ENCODE measurements at regions not wholly inside any gene's neighbourhood (a gene's known extent, or its start where the extent isn't known, plus 50 kb on each side); places are given as distances from the start of the nearest gene placed in this dataset.

GRCh38 chr10:129040377-129040776 is 426.7 kb upstream of the MGMT start:
- in situ Hi-C loops (cut with HindIII; ENCODE audit: extremely low pct_ligation_motif_present, low pct_unique_long_range_greater_than_20kb): no loop called here
- intact Hi-C loops (cut with micrococcal nuclease; ENCODE audit: unreplicated experiment): no loop called here
- Histone ChIP-seq H3K79me2 (ENCODE audit: insufficient read depth, low read length) (no peaks in the 10 kb centered on the region), H4K20me1 (ENCODE audit: insufficient read depth, low read length) (no peaks in the 10 kb centered on the region), H3K9ac (ENCODE audit: insufficient read depth, low read depth, low read length) (no peak overlapping the region), H3K4me1 (ENCODE audit: insufficient read depth, low read length) (no peaks in the 10 kb centered on the region), H3K36me3 (replicated peaks in 1 of 2; ENCODE audit: control insufficient read depth in 1 of 2, insufficient read depth in 2 of 2, low read length in 2 of 2) (no peaks in the 10 kb centered on the region), H3K27me3 (ENCODE audit: control insufficient read depth in 1 of 2, insufficient read depth in 2 of 2, low read length in 2 of 2) (peaks cover 3 to 31% of the 10 kb centered on the region in 2 experiments; a peak in 3 of 5 replicates), H3K4me3 (replicated peaks in 1 of 3; ENCODE audit: insufficient read depth in 1 of 3, low read depth in 2 of 3, low read length in 3 of 3) (no peak overlapping the region), H2AFZ (ENCODE audit: low read length) (no peak overlapping the region), H3K9me3 (ENCODE audit: low read length) (no peaks in the 10 kb centered on the region), H3K4me2 (ENCODE audit: low read depth, low read length) (no peak overlapping the region), H3K27ac (ENCODE audit: extremely low read length, insufficient read depth, low read length) (no peak overlapping the region)
- DNase-seq (ENCODE audit: low spot score) (no peak), FAIRE-seq (no peak), ATAC-seq (no peak)
- WGBS (ENCODE audit: low lambda C conversion rate): 0% methylated on average over 1 of the region's 1 CpG
- no TSS peak for BruUV-seq (replicated peaks)
- ChIA-PET CTCF (ENCODE audit: low intra/inter-chr PET ratio, low total read pairs) (no interaction called here), POLR2A (no interaction called here)
- TF ChIP-seq ZNF260 (CRISPR knock-in tag; IDR thresholded peaks at IDR 0.05; ENCODE audit: borderline replicate concordance, low read depth) (no peak), NR2F2 (IDR thresholded peaks at IDR 0.05; ENCODE audit: borderline replicate concordance, low read depth) (no peak), ZNF577 (CRISPR knock-in tag; IDR thresholded peaks at IDR 0.05; ENCODE audit: borderline replicate concordance, low read depth) (no peak), ZNF605 (CRISPR knock-in tag; IDR thresholded peaks at IDR 0.05) (no peak), THYN1 (CRISPR knock-in tag; IDR thresholded peaks at IDR 0.05; ENCODE audit: borderline replicate concordance, low read depth) (no peak), ZNF562 (CRISPR knock-in tag; IDR thresholded peaks at IDR 0.05; ENCODE audit: borderline replicate concordance) (no peak), ELF4 (CRISPR knock-in tag; IDR thresholded peaks at IDR 0.05; ENCODE audit: borderline replicate concordance) (no peak), MEIS1 (CRISPR knock-in tag; IDR thresholded peaks at IDR 0.05; ENCODE audit: borderline replicate concordance) (no peak), ZNF704 (CRISPR knock-in tag; IDR thresholded peaks at IDR 0.05; ENCODE audit: borderline replicate concordance) (no peak), ZSCAN5A (CRISPR knock-in tag; IDR thresholded peaks at IDR 0.05; ENCODE audit: borderline replicate concordance) (no peak), U2AF2 (IDR thresholded peaks at IDR 0.05; ENCODE audit: low read depth, low read length) (no peak), ZNF709 (CRISPR knock-in tag; IDR thresholded peaks at IDR 0.05) (no peak), NFKBIZ (CRISPR knock-in tag; IDR thresholded peaks at IDR 0.05) (no peak), ZBTB2 (CRISPR knock-in tag; IDR thresholded peaks at IDR 0.05; ENCODE audit: low read depth) (no peak)
- TF ChIP-seq, protein P1, sequence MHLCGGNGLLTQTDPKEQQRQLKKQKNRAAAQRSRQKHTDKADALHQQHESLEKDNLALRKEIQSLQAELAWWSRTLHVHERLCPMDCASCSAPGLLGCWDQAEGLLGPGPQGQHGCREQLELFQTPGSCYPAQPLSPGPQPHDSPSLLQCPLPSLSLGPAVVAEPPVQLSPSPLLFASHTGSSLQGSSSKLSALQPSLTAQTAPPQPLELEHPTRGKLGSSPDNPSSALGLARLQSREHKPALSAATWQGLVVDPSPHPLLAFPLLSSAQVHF (CRISPR knock-in tag; IDR thresholded peaks at IDR 0.05): no peak
- TF ChIP-seq, protein P2, sequence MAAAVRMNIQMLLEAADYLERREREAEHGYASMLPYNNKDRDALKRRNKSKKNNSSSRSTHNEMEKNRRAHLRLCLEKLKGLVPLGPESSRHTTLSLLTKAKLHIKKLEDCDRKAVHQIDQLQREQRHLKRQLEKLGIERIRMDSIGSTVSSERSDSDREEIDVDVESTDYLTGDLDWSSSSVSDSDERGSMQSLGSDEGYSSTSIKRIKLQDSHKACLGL (CRISPR knock-in tag; IDR thresholded peaks at IDR 0.05): no peak
- TF ChIP-seq, protein P3, sequence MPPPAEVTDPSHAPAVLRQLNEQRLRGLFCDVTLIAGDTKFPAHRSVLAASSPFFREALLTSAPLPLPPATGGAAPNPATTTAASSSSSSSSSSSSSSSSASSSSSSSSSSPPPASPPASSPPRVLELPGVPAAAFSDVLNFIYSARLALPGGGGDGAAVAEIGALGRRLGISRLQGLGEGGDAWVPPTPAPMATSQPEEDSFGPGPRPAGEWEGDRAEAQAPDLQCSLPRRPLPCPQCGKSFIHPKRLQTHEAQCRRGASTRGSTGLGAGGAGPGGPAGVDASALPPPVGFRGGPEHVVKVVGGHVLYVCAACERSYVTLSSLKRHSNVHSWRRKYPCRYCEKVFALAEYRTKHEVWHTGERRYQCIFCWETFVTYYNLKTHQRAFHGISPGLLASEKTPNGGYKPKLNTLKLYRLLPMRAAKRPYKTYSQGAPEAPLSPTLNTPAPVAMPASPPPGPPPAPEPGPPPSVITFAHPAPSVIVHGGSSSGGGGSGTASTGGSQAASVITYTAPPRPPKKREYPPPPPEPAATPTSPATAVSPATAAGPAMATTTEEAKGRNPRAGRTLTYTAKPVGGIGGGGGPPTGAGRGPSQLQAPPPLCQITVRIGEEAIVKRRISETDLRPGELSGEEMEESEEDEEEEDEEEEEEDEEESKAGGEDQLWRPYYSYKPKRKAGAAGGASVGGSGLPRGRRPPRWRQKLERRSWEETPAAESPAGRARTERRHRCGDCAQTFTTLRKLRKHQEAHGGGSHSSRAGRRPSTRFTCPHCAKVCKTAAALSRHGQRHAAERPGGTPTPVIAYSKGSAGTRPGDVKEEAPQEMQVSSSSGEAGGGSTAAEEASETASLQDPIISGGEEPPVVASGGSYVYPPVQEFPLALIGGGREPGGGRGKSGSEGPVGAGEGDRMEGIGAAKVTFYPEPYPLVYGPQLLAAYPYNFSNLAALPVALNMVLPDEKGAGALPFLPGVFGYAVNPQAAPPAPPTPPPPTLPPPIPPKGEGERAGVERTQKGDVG (CRISPR knock-in tag; IDR thresholded peaks at IDR 0.05; ENCODE audit: borderline replicate concordance): no peak

Data from HepG2 (cell line).